Activated naive CD8-positive, alpha-beta T cell treated with anti-CD3 and anti-CD28 coated beads for 36 hours (primary cell): ENCODE measurements at regions not wholly inside any gene's neighbourhood (a gene's known extent, or its start where the extent isn't known, plus 50 kb on each side); places are given as distances from the start of the nearest gene placed in this dataset.

Experiments
- DNase-seq: peaks from one replicate; pipeline ENCODE4 v3.0.0; 2021
- H3K27ac Mint-ChIP-seq: one replicate; pipeline ENCODE4 v1.8.0; 2022; ENCODE audit warnings: mild to moderate bottlenecking, moderate library complexity, mixed read lengths
- H3K27me3 Mint-ChIP-seq: one replicate; pipeline ENCODE4 v1.8.0; 2022; ENCODE audit warnings: mild to moderate bottlenecking, mixed read lengths
- H3K36me3 Mint-ChIP-seq: one replicate; pipeline ENCODE4 v1.8.0; 2021; ENCODE audit warnings: mild to moderate bottlenecking, mixed read lengths
- H3K4me1 Mint-ChIP-seq: one replicate; pipeline ENCODE4 v1.8.0; 2021; ENCODE audit warnings: mixed read lengths
- H3K4me3 Mint-ChIP-seq: one replicate; pipeline ENCODE4 v1.8.0; 2022; ENCODE audit warnings: mild to moderate bottlenecking, moderate library complexity, mixed read lengths
- H3K9me3 Mint-ChIP-seq: one replicate; pipeline ENCODE4 v1.8.0; 2022; ENCODE audit warnings: mixed read lengths

DNA sequence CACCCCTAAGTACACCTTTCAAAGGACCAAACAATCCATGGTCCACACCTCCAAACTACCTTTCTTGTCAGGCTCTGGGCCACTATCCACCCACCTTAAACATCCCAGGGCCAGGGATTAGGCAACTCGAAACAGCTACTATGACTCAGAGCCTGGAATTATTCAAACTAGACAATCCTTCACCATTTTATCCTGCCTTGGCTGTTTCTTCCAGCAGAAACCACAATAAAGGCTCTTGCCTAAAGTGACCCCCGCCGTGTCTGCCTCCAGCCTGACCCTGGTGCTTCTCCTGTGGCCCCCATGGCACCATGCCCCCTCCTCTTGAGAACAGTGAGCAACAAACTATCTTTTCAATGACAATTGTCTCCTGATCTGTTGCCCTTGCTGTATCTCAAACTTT, 195.5 kb downstream of the EPM2A start:
- no peak for DNase-seq
- H3K4me1 Mint-ChIP-seq, result no peaks in the 10 kb centered on the region
- H3K4me3 Mint-ChIP-seq, result no peak overlapping the region
- H3K9me3 Mint-ChIP-seq, result no peaks in the 10 kb centered on the region
- peaks cover 6% of the 10 kb centered on the region for H3K27me3 Mint-ChIP-seq
- no peak overlapping the region for H3K27ac Mint-ChIP-seq
- no peaks in the 10 kb centered on the region for H3K36me3 Mint-ChIP-seq

GRCh38 chr6:145540741-145541140, 194.6 kb downstream of the EPM2A start:
- H3K4me1 Mint-ChIP-seq, result no peaks in the 10 kb centered on the region
- H3K9me3 Mint-ChIP-seq, result no peaks in the 10 kb centered on the region
- peaks cover 6% of the 10 kb centered on the region for H3K27me3 Mint-ChIP-seq
- no peak overlapping the region for H3K27ac Mint-ChIP-seq
- no peak for DNase-seq
- no peaks in the 10 kb centered on the region for H3K36me3 Mint-ChIP-seq
- no peak overlapping the region for H3K4me3 Mint-ChIP-seq

DNA sequence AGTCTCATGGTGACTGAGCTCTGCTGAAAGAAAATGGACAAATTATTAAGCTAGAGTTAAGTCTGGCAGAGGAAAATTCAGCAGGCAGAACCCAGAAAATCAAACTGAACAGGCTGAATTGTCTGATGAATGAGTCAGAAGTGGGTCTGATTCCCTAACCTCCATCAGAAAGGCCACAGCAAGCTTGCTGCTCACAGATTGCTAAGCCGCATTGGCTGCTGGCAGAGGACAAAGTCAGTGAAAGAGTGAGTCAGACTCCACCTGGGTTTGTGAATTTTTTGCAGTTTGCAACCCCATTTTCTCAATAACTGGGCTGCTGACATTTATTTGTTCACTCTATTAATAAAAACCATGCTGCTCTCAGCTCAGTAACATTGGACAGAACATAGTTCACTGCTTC, 191.3 kb downstream of the EPM2A start:
- no peak overlapping the region for H3K27ac Mint-ChIP-seq
- no peaks in the 10 kb centered on the region for H3K9me3 Mint-ChIP-seq
- no peaks in the 10 kb centered on the region for H3K4me1 Mint-ChIP-seq
- no peak for DNase-seq
- peaks cover 9% of the 10 kb centered on the region for H3K27me3 Mint-ChIP-seq
- no peak overlapping the region for H3K4me3 Mint-ChIP-seq
- H3K36me3 Mint-ChIP-seq, result no peaks in the 10 kb centered on the region

GRCh38 chr6:145544514-145544913, 190.8 kb downstream of the EPM2A start:
- no peak for DNase-seq
- Mint-ChIP-seq H3K4me3 (no peak overlapping the region), H3K9me3 (no peaks in the 10 kb centered on the region), H3K4me1 (no peaks in the 10 kb centered on the region), H3K27ac (no peak overlapping the region), H3K27me3 (peaks cover 9% of the 10 kb centered on the region), H3K36me3 (no peaks in the 10 kb centered on the region)

DNA sequence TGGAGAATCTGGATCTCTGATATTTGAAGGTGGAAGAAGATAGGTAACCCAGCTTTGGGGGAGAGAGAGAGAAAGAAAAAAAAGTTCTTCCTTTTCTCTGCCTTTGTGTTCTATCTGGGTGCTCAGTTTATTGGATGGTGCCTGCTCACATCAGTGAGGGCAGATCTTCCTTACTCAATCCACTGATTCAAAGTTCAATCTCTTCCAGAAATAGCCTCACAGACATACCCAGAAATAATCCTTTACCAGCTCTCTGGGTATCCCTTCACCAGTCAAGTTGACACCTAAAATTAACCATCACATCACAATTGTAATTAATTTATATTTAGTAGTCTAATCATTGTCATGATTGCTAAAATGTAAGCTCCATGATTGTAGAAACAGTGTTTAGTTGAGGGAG, 189.1 kb downstream of the EPM2A start:
- Mint-ChIP-seq H3K4me1 (no peaks in the 10 kb centered on the region), H3K27ac (no peak overlapping the region), H3K36me3 (no peaks in the 10 kb centered on the region), H3K27me3 (peaks cover 3% of the 10 kb centered on the region), H3K4me3 (no peak overlapping the region), H3K9me3 (no peaks in the 10 kb centered on the region)
- DNase-seq, result no peak

DNA sequence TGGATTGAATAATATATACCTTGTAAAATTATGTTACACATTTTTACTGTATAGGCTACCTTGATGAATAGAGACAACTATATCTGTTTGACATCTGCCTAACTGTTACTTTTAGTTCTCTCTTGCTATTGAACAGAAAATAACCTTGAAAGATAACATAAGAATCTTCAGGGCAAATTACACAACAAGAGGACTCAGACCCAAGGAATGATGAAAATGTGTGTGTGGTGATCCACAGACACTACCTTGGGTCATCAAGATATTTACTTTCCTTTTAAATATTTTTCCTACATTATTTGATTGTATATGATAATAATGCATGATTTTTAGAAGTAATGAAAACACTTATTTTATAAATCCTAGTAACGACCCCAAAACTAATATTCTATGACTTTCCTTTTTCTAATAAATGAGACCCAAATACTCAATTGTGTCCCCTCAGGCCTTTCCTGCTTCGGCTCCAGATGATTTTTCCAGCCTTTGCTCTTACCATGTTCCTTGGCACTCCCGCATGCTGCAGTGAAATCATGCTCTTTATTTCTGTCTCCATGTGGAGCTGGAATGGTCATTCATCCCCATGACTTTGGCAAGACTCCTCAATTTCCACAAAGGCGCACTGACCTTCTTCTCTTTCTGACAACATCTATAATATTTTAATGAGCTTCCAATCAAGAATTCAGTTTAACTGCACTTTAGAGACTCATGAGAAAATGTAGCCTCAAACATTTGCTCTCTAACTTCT, 187.6 kb downstream of the EPM2A start:
- H3K36me3 Mint-ChIP-seq, result no peaks in the 10 kb centered on the region
- no peak for DNase-seq
- H3K4me1 Mint-ChIP-seq, result no peaks in the 10 kb centered on the region
- no peaks in the 10 kb centered on the region for H3K9me3 Mint-ChIP-seq
- H3K27me3 Mint-ChIP-seq, result peaks cover 3% of the 10 kb centered on the region
- no peak overlapping the region for H3K27ac Mint-ChIP-seq
- no peak overlapping the region for H3K4me3 Mint-ChIP-seq

- Mint-ChIP-seq H3K4me1 (no peaks in the 10 kb centered on the region), H3K9me3 (no peaks in the 10 kb centered on the region), H3K36me3 (no peaks in the 10 kb centered on the region)
Measured at GRCh38 chr6:145548933-145549648, 186.2 kb downstream of the EPM2A start.

DNA sequence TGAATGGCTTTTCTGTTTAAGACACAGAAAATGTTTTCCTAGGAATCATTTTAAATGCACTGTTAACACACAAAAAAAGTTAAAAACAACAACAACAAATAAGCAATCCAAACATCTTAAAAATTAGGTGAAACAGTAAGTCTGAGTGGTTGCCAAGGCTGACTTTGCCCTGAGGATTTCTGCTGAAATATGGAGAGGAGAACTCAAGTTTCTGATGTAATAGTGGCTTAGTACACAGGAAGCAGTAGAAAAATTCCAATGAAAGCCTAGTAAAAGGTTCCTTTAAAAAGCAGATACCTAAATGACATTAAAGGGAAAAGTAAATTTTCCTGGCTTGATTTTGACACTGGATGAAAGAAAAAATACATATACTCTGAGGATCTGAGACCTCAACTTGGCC, 184.2 kb downstream of the EPM2A start:
- Mint-ChIP-seq H3K27me3 (peaks cover 3% of the 10 kb centered on the region), H3K9me3 (no peaks in the 10 kb centered on the region), H3K4me1 (no peaks in the 10 kb centered on the region), H3K27ac (no peak overlapping the region), H3K36me3 (no peaks in the 10 kb centered on the region), H3K4me3 (no peak overlapping the region)
- DNase-seq, result no peak

More at GRCh38 chr6:145548933-145549648, 186.2 kb downstream of the EPM2A start:
- H3K27me3 Mint-ChIP-seq, result peaks cover 3% of the 10 kb centered on the region
- no peak for DNase-seq
- no peak overlapping the region for H3K4me3 Mint-ChIP-seq
- no peak overlapping the region for H3K27ac Mint-ChIP-seq

- H3K4me1 Mint-ChIP-seq, result no peaks in the 10 kb centered on the region
- no peak for DNase-seq
- no peak overlapping the region for H3K4me3 Mint-ChIP-seq
- no peaks in the 10 kb centered on the region for H3K36me3 Mint-ChIP-seq
- no peak overlapping the region for H3K27ac Mint-ChIP-seq
- no peaks in the 10 kb centered on the region for H3K9me3 Mint-ChIP-seq
- H3K27me3 Mint-ChIP-seq, result peaks cover 5% of the 10 kb centered on the region
Measured at GRCh38 chr6:145555084-145555483, 180.2 kb downstream of the EPM2A start.

DNA sequence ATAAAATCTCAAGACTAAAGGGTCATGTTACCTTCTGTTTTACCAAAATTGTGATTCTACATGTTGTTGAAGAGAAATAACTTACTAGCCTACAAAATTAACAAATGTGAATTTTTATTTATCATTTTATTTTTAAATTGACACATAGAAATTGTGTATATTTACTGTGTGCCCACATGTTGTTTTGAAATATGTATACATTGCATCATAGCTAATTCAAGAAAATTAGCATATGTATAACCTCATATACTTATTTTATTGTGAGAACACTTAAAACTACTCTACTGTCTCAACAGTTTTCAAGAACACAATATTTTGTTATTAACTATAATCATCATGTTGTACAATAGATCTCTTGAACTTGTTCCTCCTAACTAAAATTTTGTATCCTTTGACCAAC, 177.8 kb downstream of the EPM2A start:
- Mint-ChIP-seq H3K27ac (no peak overlapping the region), H3K36me3 (no peaks in the 10 kb centered on the region), H3K4me3 (no peak overlapping the region), H3K4me1 (no peaks in the 10 kb centered on the region), H3K9me3 (no peaks in the 10 kb centered on the region), H3K27me3 (peaks cover 6% of the 10 kb centered on the region)
- no peak for DNase-seq

GRCh38 chr6:145559836-145560235, 175.5 kb downstream of the EPM2A start:
- Mint-ChIP-seq H3K4me1 (no peaks in the 10 kb centered on the region), H3K4me3 (no peak overlapping the region), H3K9me3 (no peaks in the 10 kb centered on the region), H3K27ac (no peak overlapping the region), H3K36me3 (no peaks in the 10 kb centered on the region), H3K27me3 (peaks cover 6% of the 10 kb centered on the region)
- no peak for DNase-seq

DNA sequence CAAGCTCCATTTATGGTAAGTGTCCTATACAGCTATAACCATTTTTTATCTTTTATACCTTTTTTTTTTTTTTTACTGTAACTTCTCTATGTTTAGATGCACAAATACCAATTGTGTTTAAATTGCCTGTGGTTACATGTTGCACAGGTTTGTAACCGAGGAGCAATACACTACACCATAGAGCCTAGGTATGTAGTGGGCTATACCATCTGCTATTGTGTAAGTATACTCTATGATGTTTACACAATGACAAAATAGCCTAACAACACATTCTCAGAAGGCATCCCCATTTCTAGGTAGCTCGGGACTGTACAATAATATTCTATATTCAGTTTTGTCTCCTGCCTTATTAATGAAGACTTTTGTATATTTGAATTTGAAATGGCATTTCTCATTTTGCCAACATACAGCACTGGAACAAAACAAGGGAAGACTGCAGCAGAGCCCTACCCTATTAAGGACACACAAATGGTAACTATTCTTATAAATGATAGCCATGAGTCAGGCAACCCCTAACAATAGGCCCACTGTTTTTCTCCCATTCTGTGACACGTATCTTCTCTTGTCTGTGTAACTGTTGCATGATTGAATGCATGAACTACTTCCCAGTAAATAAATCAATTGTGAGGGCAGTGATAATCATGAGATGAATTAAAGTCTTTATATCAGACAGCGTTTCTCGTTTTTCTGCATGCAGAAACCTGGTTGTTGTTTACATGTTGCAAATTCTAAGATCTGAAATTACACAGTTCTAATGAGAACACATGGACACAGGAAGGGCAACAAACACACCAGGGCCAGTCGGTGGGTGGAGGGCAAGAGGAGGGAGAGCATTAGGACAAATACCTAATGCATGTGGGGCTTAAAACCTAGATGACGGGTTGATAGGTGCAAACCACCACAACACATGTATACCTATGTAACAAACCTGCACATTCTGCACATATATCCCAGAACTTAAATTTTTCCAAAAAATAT, 173.9 kb downstream of the EPM2A start:
- H3K36me3 Mint-ChIP-seq, result no peaks in the 10 kb centered on the region
- H3K4me1 Mint-ChIP-seq, result no peaks in the 10 kb centered on the region
- H3K4me3 Mint-ChIP-seq, result no peak overlapping the region
- peaks cover 6% of the 10 kb centered on the region for H3K27me3 Mint-ChIP-seq
- H3K27ac Mint-ChIP-seq, result no peak overlapping the region
- no peaks in the 10 kb centered on the region for H3K9me3 Mint-ChIP-seq
- no peak for DNase-seq

DNA sequence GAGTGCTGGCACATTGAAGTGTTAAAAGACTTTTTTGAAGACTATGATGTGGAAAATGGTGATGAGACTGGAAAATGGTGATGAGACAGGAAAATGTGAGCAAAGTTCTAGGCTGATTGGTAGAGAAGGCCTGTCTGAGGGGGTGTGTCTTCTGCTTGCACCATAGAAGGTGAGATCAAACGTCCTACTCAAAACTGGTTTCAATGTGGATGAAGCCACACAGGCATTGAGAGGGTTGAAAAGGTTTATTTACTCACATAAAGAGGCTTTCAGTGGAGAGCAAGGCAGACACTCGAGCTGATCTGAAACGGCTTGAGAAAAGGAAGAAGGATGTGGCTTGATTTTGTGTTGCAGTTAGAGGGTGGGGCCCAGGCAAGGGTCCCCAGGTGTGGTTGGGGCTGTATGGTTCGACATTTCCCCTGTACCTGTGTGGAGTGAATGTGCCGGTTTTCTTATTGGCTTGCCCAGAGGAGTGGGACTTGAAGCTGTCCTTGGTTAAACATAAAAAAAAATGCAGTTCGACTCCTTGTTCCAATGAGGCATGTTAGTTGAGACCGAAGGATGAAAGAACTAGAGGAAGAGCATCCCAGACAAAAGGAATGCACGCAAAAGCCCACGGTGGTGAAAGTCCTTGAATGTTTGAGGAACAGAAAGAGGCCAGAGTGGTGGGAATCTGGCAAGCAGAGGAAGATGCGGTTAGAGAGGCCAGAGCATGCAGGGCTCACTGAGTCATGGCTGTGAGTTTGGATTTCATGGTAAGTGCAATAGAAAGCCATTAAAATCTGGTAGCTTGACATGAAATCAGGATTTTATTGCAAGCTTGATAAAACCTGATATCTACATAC, 172.3 kb downstream of the EPM2A start:
- Mint-ChIP-seq H3K27ac (no peak overlapping the region), H3K27me3 (peaks cover 6% of the 10 kb centered on the region), H3K4me1 (no peaks in the 10 kb centered on the region), H3K9me3 (no peaks in the 10 kb centered on the region), H3K36me3 (no peaks in the 10 kb centered on the region), H3K4me3 (no peak overlapping the region)
- no peak for DNase-seq

- Mint-ChIP-seq H3K27me3 (peaks cover 6% of the 10 kb centered on the region), H3K4me3 (no peak overlapping the region), H3K9me3 (no peaks in the 10 kb centered on the region), H3K4me1 (no peaks in the 10 kb centered on the region), H3K36me3 (no peaks in the 10 kb centered on the region), H3K27ac (no peak overlapping the region)
- no peak for DNase-seq
Measured at GRCh38 chr6:145564553-145564952, 170.8 kb downstream of the EPM2A start.
